NCI-H345 (cell line): ENCODE measurements at regions not wholly inside any gene's neighbourhood (a gene's known extent, or its start where the extent isn't known, plus 50 kb on each side); places are given as distances from the start of the nearest gene placed in this dataset.
A peak's percentile ranks its signal among the peaks of the same experiment; 100 is the strongest.

Source experiments
- DNase-seq: peaks from one replicate; lab custom pipeline; 2025; lab: John Stamatoyannopoulos, UW

GRCh38 chr6:66429210-66429609 lies 722.2 kb upstream of the EYS start:
- no peak for DNase-seq

- no peak for DNase-seq
These were observed 716.0 kb upstream of the EYS start for GRCh38 chr6:66423047-66423446.

GRCh38 chr6:66421570-66421969 lies 714.5 kb upstream of the EYS start:
- no peak for DNase-seq

- DNase-seq: no peak
These were observed 711.9 kb upstream of the EYS start for GRCh38 chr6:66418906-66419305.

GRCh38 chr6:66403966-66404365 lies 696.9 kb upstream of the EYS start:
- no peak for DNase-seq

GRCh38 chr6:66402873-66403272 lies 695.8 kb upstream of the EYS start:
- no peak for DNase-seq

GRCh38 chr6:66396549-66396948 lies 689.5 kb upstream of the EYS start:
- DNase-seq: peak; percentile 4

GRCh38 chr6:66396145-66396544 lies 689.1 kb upstream of the EYS start:
- no peak for DNase-seq

- no peak for DNase-seq
These were observed 683.4 kb upstream of the EYS start for GRCh38 chr6:66390393-66390792.

GRCh38 chr6:66376001-66376400 lies 669.0 kb upstream of the EYS start:
- no peak for DNase-seq

GRCh38 chr6:66369407-66369806 lies 662.4 kb upstream of the EYS start:
- no peak for DNase-seq

- DNase-seq: no peak
These were observed 655.9 kb upstream of the EYS start for GRCh38 chr6:66362888-66363287.

GRCh38 chr6:66361886-66362285 lies 654.9 kb upstream of the EYS start:
- DNase-seq: no peak

GRCh38 chr6:66357781-66358180 lies 650.8 kb upstream of the EYS start:
- DNase-seq: no peak

- DNase-seq: no peak
These were observed 648.4 kb upstream of the EYS start for GRCh38 chr6:66355471-66355870.

- DNase-seq: no peak
These were observed 637.8 kb upstream of the EYS start for GRCh38 chr6:66344796-66345195.

- no peak for DNase-seq
These were observed 633.7 kb upstream of the EYS start for GRCh38 chr6:66340736-66341135.

GRCh38 chr6:66336176-66336575 lies 629.1 kb upstream of the EYS start:
- no peak for DNase-seq

- no peak for DNase-seq
These were observed 621.2 kb upstream of the EYS start for GRCh38 chr6:66328200-66328599.

- no peak for DNase-seq
These were observed 619.2 kb upstream of the EYS start for GRCh38 chr6:66326228-66326627.

GRCh38 chr6:66321017-66321416 lies 614.0 kb upstream of the EYS start:
- DNase-seq: no peak

GRCh38 chr6:66307490-66307889 lies 600.5 kb upstream of the EYS start:
- DNase-seq: no peak

- no peak for DNase-seq
These were observed 584.9 kb upstream of the EYS start for GRCh38 chr6:66291905-66292304.

- DNase-seq: no peak
These were observed 582.9 kb upstream of the EYS start for GRCh38 chr6:66289889-66290288.

GRCh38 chr6:66278115-66278514 lies 571.1 kb upstream of the EYS start:
- no peak for DNase-seq
